Spleen (tissue), 7 donors: ENCODE measurements at regions not wholly inside any gene's neighbourhood (a gene's known extent, or its start where the extent isn't known, plus 50 kb on each side); places are given as distances from the start of the nearest gene placed in this dataset.

Experiments
- CTCF ChIP-seq, 11 experiments: fragments of 200-600 bp in 7 of 11; fragments of 450-650 bp in 4 of 11; sonication (generic) in 4 of 11; IDR thresholded peaks in 8 of 11; conservative IDR thresholded peaks in 3 of 11; 1 replicate in 7 of 11; 2 replicates in 4 of 11; pipeline versions ENCODE4 v1.4.0 to v1.8.0; 2016 to 2021; ENCODE audit warnings: antibody characterized with exemption in 11 of 11, inconsistent platforms in 4 of 11, mild to moderate bottlenecking in 1 of 11
- POLR2A ChIP-seq, 3 donors: fragments of 450-650 bp; IDR thresholded peaks; one replicate each; pipeline ENCODE4 v1.5.1; 2017; ENCODE audit warnings: antibody characterized with exemption in 3 of 3, mild to moderate bottlenecking in 1 of 3
- POLR2AphosphoS5 ChIP-seq, 3 donors: sonication (generic); formaldehyde crosslinking; IDR thresholded peaks; one replicate each; pipeline ENCODE4 v1.5.1; 2017; ENCODE audit warnings: antibody characterized with exemption in 3 of 3
- donor health status: DM: no; HTN: no; CAD: no; lungs with moderate emphysema.
- donor health status: DM: no; HTN: no; CAD: no.
- donor health status: DM: no; HTN: no; CAD: no.

GRCh38 chr2:82752396-82752795 lies 1706.7 kb downstream of the SUCLG1 start:
- TF ChIP-seq POLR2AphosphoS5 (IDR thresholded peaks at IDR 0.05) (no peak), CTCF (IDR thresholded peaks at IDR 0.05 in 8 of 11, conservative IDR thresholded peaks at IDR 0.05 in 3 of 11) (no peak), POLR2A (IDR thresholded peaks at IDR 0.05) (no peak)
